IMR-90 (cell line): ENCODE measurements at regions not wholly inside any gene's neighbourhood (a gene's known extent, or its start where the extent isn't known, plus 50 kb on each side); places are given as distances from the start of the nearest gene placed in this dataset.

Experiments
- ATAC-seq: fragments of 200-7000 bp; cut with Tn5 transposase; 2 replicates; pipeline ENCODE4 v1.9.1; 2020; ENCODE audit warnings: low read depth, mild to moderate bottlenecking, moderate library complexity
- BruUV-seq: library from RNA; stranded (reverse); fragments of 400-500 nt; replicated peaks from 2 replicates; lab custom pipeline; 2021; lab: Mats Ljungman, UMichigan
- CTCF ChIA-PET: fragments of 300-600 bp; formaldehyde crosslinking; extraction: SDS; loops from one replicate; lab custom pipeline; 2021; ENCODE audit warnings: antibody characterized with exemption; lab: Yijun Ruan, JAX
- POLR2A ChIA-PET: fragments of 300-600 bp; sonication (Branson Sonifier 250); formaldehyde crosslinking; loops from one replicate; lab custom pipeline; 2022; ENCODE audit warnings: antibody characterized with exemption; ENCODE audit not compliant: unreplicated experiment; lab: Charles Lee
- DNase-seq: peaks from one replicate; pipeline ENCODE4 v3.0.0; 2013
- H2AFZ ChIP-seq: replicated peaks from 2 replicates; pipeline ENCODE3; 2013; ENCODE audit warnings: low read length, mild to moderate bottlenecking; ENCODE audit not compliant: poor library complexity
- H2AK5ac ChIP-seq: 2 replicates; pipeline ENCODE4 v1.6.1; 2013; ENCODE audit warnings: low read depth, low read length, inconsistent platforms
- H2AK9ac ChIP-seq: replicated peaks from 2 replicates; pipeline ENCODE3; 2013; ENCODE audit warnings: mild to moderate bottlenecking, low read depth, low read length, moderate library complexity; ENCODE audit not compliant: poor library complexity
- H2BK120ac ChIP-seq: 2 replicates; pipeline ENCODE4 v1.6.1; 2013; ENCODE audit warnings: low read depth, low read length, inconsistent platforms
- H2BK15ac ChIP-seq: 3 replicates; pipeline ENCODE4 v1.6.1; 2013; ENCODE audit warnings: low read depth, low read length, inconsistent platforms
- H2BK20ac ChIP-seq: 2 replicates; pipeline ENCODE4 v1.6.1; 2013; ENCODE audit warnings: low read depth, mild to moderate bottlenecking, inconsistent platforms, low read length, moderate library complexity
- H2BK5ac ChIP-seq: 2 replicates; pipeline ENCODE4 v1.6.1; 2013; ENCODE audit warnings: mild to moderate bottlenecking, low read depth, low read length, inconsistent platforms; ENCODE audit not compliant: poor library complexity, severe bottlenecking
- H3K14ac ChIP-seq: replicated peaks from 2 replicates; pipeline ENCODE4 v1.6.1; 2013; ENCODE audit warnings: low read depth, low read length, inconsistent platforms
- H3K18ac ChIP-seq: 2 replicates; pipeline ENCODE4 v1.6.1; 2013; ENCODE audit warnings: low read depth, low read length, control low read depth
- H3K23ac ChIP-seq: 2 replicates; pipeline ENCODE4 v1.6.1; 2013; ENCODE audit warnings: low read depth, low read length, inconsistent platforms
- H3K27ac ChIP-seq: 2 replicates; pipeline ENCODE4 v1.5.1; 2013; ENCODE audit warnings: mild to moderate bottlenecking, control low read depth, low read length; ENCODE audit not compliant: insufficient read depth
- H3K27me3 ChIP-seq: 2 replicates; pipeline ENCODE4 v1.6.1; 2013; ENCODE audit warnings: low read length; ENCODE audit not compliant: control insufficient read depth, insufficient read depth
- H3K36me3 ChIP-seq: 2 replicates; pipeline ENCODE4 v1.6.1; 2013; ENCODE audit warnings: low read length, mixed read lengths; ENCODE audit not compliant: control insufficient read depth, insufficient read depth
- H3K4ac ChIP-seq: 2 replicates; pipeline ENCODE4 v1.6.1; 2013; ENCODE audit warnings: low read depth, low read length, inconsistent platforms
- H3K4me1 ChIP-seq: 2 replicates; pipeline ENCODE4 v1.6.1; 2013; ENCODE audit warnings: low read length, mixed read lengths; ENCODE audit not compliant: control insufficient read depth, insufficient read depth
- H3K4me2 ChIP-seq: 2 replicates; pipeline ENCODE4 v1.6.1; 2013; ENCODE audit warnings: low read depth, mild to moderate bottlenecking, control low read depth, low read length, moderate library complexity
- H3K4me3 ChIP-seq: 2 replicates; pipeline ENCODE4 v1.5.1; 2013; ENCODE audit warnings: low read depth, mild to moderate bottlenecking, control low read depth, low read length, moderate library complexity; ENCODE audit not compliant: insufficient read depth
- H3K56ac ChIP-seq: 2 replicates; pipeline ENCODE4 v1.6.1; 2013; ENCODE audit warnings: low read length, inconsistent platforms; ENCODE audit not compliant: insufficient read depth; ENCODE audit errors: extremely low read depth
- H3K79me1 ChIP-seq, 2 experiments: 2 replicates each; pipeline ENCODE4 v1.6.1; 2013; ENCODE audit warnings: low read length in 2 of 2, inconsistent platforms in 1 of 2, low read depth in 1 of 2
- H3K9ac ChIP-seq: 2 replicates; pipeline ENCODE4 v1.6.1; 2013; ENCODE audit warnings: low read depth, low read length, control low read depth
- H3K9me1 ChIP-seq: 2 replicates; pipeline ENCODE4 v1.6.1; 2013; ENCODE audit warnings: low read length, inconsistent platforms; ENCODE audit not compliant: insufficient read depth
- H3K9me3 ChIP-seq: 2 replicates; pipeline ENCODE4 v1.6.1; 2013; ENCODE audit warnings: low read length; ENCODE audit not compliant: control insufficient read depth, insufficient read depth
- H4K20me1 ChIP-seq: 2 replicates; pipeline ENCODE4 v1.6.1; 2013; ENCODE audit warnings: low read length, inconsistent platforms; ENCODE audit not compliant: insufficient read depth
- H4K5ac ChIP-seq: 2 replicates; pipeline ENCODE4 v1.6.1; 2013; ENCODE audit warnings: mild to moderate bottlenecking, low read depth, low read length, control low read depth
- H4K8ac ChIP-seq, 2 experiments: 2 replicates each; pipeline ENCODE4 v1.6.1; 2013; ENCODE audit warnings: low read depth in 2 of 2, low read length in 2 of 2, control low read depth in 1 of 2, inconsistent platforms in 1 of 2
- H4K91ac ChIP-seq: 2 replicates; pipeline ENCODE4 v1.6.1; 2013; ENCODE audit warnings: low read depth, low read length, inconsistent platforms; ENCODE audit not compliant: insufficient read depth
- BHLHE40 ChIP-seq: fragments of 150-350 bp; IDR thresholded peaks from 2 replicates; pipeline ENCODE4 v1.6.1; 2016; ENCODE audit warnings: mild to moderate bottlenecking, low read depth, low read length
- CEBPB ChIP-seq: IDR thresholded peaks from 2 replicates; pipeline ENCODE4 v1.6.1; 2012; ENCODE audit warnings: low read depth, low read length, improper control_type of control experiment
- CHD1 ChIP-seq: IDR thresholded peaks from 2 replicates; pipeline ENCODE4 v1.6.1; 2012; ENCODE audit warnings: low read depth, low read length, improper control_type of control experiment
- CTCF ChIP-seq: conservative IDR thresholded peaks from 2 replicates; pipeline ENCODE4 v1.5.1; 2012; ENCODE audit warnings: mild to moderate bottlenecking, low read depth, low read length, improper control_type of control experiment
- ELK1 ChIP-seq: fragments of 150-350 bp; IDR thresholded peaks from 2 replicates; pipeline ENCODE4 v1.6.1; 2016; ENCODE audit warnings: low read depth, mild to moderate bottlenecking, low read length, moderate library complexity, borderline replicate concordance
- FOS ChIP-seq: fragments of 150-350 bp; IDR thresholded peaks from 2 replicates; pipeline ENCODE4 v1.6.1; 2016; ENCODE audit warnings: low read depth, low read length
- MAFK ChIP-seq: IDR thresholded peaks from 2 replicates; pipeline ENCODE4 v1.6.1; 2012; ENCODE audit warnings: low read depth, low read length, improper control_type of control experiment
- MAZ ChIP-seq: IDR thresholded peaks from 2 replicates; pipeline ENCODE4 v1.6.1; 2012; ENCODE audit warnings: low read depth, mild to moderate bottlenecking, low read length, improper control_type of control experiment, moderate library complexity, borderline replicate concordance
- MXI1 ChIP-seq: IDR thresholded peaks from 2 replicates; pipeline ENCODE4 v1.6.1; 2012; ENCODE audit warnings: low read depth, mild to moderate bottlenecking, low read length, moderate library complexity, borderline replicate concordance
- NFE2L2 ChIP-seq: fragments of 150-350 bp; IDR thresholded peaks from 2 replicates; pipeline ENCODE4 v1.6.1; 2016; ENCODE audit warnings: low read depth, mild to moderate bottlenecking, low read length
- POLR2A ChIP-seq: IDR thresholded peaks from 2 replicates; pipeline ENCODE4 v1.6.1; 2012; ENCODE audit warnings: mild to moderate bottlenecking, low read depth, low read length
- RAD21 ChIP-seq: IDR thresholded peaks from 2 replicates; pipeline ENCODE4 v1.6.1; 2012; ENCODE audit warnings: low read length, improper control_type of control experiment
- RCOR1 ChIP-seq: IDR thresholded peaks from 2 replicates; pipeline ENCODE4 v1.6.1; 2012; ENCODE audit warnings: mild to moderate bottlenecking, low read length, improper control_type of control experiment; ENCODE audit not compliant: insufficient replicate concordance
- RFX5 ChIP-seq: IDR thresholded peaks from 2 replicates; pipeline ENCODE4 v1.8.0; 2012; ENCODE audit warnings: low read depth, mild to moderate bottlenecking, low read length, moderate library complexity
- SMC3 ChIP-seq: fragments of 150-350 bp; IDR thresholded peaks from 2 replicates; pipeline ENCODE4 v1.6.1; 2016; ENCODE audit warnings: low read depth, mild to moderate bottlenecking, antibody characterized with exemption, low read length, moderate library complexity
- USF2 ChIP-seq: fragments of 150-350 bp; IDR thresholded peaks from 2 replicates; pipeline ENCODE4 v1.6.1; 2017; ENCODE audit warnings: mild to moderate bottlenecking, antibody characterized with exemption, low read length, low read depth
- dilution Hi-C: fragments of 300-500 bp; cut with HindIII; formaldehyde crosslinking; loops from one replicate; pipeline ENCODE4 v1.14.3; 2018; ENCODE audit warnings: low sequenced_read_pairs; ENCODE audit not compliant: unreplicated experiment
- in situ Hi-C: fragments of 300-500 bp; cut with MboI; formaldehyde crosslinking; loops from 3 replicates; pipeline ENCODE4 v1.14.3; 2019; ENCODE audit warnings: low sequenced_read_pairs, inconsistent platforms, mixed read lengths
- intact Hi-C: fragments of 100-400 bp; cut with micrococcal nuclease; formaldehyde crosslinking; loops from 2 replicates; pipeline ENCODE4 v1.10.0; 2022

GRCh38 chr4:174131901-174132300 is 151.6 kb downstream of the FBXO8 start:
- H3K9me1 ChIP-seq, result no peaks in the 10 kb centered on the region
- no peak overlapping the region for H3K27ac ChIP-seq
- H3K4me1 ChIP-seq, result no peaks in the 10 kb centered on the region
- ATAC-seq, result no peak
- intact Hi-C loops (no loop called here), in situ Hi-C loops (no loop called here), dilution Hi-C loops (no loop called here)
- H2AFZ ChIP-seq, result no peak overlapping the region
- DNase-seq, result no peak
- no peaks in the 10 kb centered on the region for H3K9me3 ChIP-seq
- H3K36me3 ChIP-seq, result no peaks in the 10 kb centered on the region
- H4K91ac ChIP-seq, result no peak overlapping the region
- H3K9ac ChIP-seq, result no peak overlapping the region
- H4K5ac ChIP-seq, result no peak overlapping the region
- H2BK15ac ChIP-seq, result no peak overlapping the region
- H3K79me1 ChIP-seq, result no peaks in the 10 kb centered on the region
- no TSS peak for BruUV-seq
- H3K14ac ChIP-seq, result no peak overlapping the region
- no peak overlapping the region for H3K4ac ChIP-seq
- TF ChIP-seq RCOR1 (no peak), POLR2A (no peak), USF2 (no peak), CHD1 (no peak), SMC3 (no peak), BHLHE40 (no peak), ELK1 (no peak), CTCF (no peak), CEBPB (no peak), RFX5 (no peak), MXI1 (no peak), RAD21 (no peak), MAFK (no peak), MAZ (no peak), NFE2L2 (no peak), FOS (no peak)
- no peak overlapping the region for H3K23ac ChIP-seq
- H3K27me3 ChIP-seq, result peaks cover 3% of the 10 kb centered on the region; the same call in 1 of the 2 replicates
- ChIA-PET CTCF (no interaction called here), POLR2A (no interaction called here)
- H4K8ac ChIP-seq, result no peak overlapping the region
- no peak overlapping the region for H2AK5ac ChIP-seq
- no peak overlapping the region for H2BK5ac ChIP-seq
- no peaks in the 10 kb centered on the region for H4K20me1 ChIP-seq
- no peak overlapping the region for H2AK9ac ChIP-seq
- H3K4me3 ChIP-seq, result no peak overlapping the region
- H2BK120ac ChIP-seq, result no peak overlapping the region
- no peak overlapping the region for H3K18ac ChIP-seq
- no peak overlapping the region for H2BK20ac ChIP-seq
- H3K4me2 ChIP-seq, result no peak overlapping the region
- no peak overlapping the region for H3K56ac ChIP-seq
